ENCODE measurements at regions not wholly inside any gene's neighbourhood (a gene's known extent, or its start where the extent isn't known, plus 50 kb on each side); places are given as distances from the start of the nearest gene placed in this dataset.

- TF ChIP-seq, protein P1, sequence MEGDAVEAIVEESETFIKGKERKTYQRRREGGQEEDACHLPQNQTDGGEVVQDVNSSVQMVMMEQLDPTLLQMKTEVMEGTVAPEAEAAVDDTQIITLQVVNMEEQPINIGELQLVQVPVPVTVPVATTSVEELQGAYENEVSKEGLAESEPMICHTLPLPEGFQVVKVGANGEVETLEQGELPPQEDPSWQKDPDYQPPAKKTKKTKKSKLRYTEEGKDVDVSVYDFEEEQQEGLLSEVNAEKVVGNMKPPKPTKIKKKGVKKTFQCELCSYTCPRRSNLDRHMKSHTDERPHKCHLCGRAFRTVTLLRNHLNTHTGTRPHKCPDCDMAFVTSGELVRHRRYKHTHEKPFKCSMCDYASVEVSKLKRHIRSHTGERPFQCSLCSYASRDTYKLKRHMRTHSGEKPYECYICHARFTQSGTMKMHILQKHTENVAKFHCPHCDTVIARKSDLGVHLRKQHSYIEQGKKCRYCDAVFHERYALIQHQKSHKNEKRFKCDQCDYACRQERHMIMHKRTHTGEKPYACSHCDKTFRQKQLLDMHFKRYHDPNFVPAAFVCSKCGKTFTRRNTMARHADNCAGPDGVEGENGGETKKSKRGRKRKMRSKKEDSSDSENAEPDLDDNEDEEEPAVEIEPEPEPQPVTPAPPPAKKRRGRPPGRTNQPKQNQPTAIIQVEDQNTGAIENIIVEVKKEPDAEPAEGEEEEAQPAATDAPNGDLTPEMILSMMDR (IDR thresholded peaks at IDR 0.05; ENCODE audit: borderline replicate concordance, insufficient read depth, low read depth, low read length) = no peak
- H3K4me3 ChIP-seq (ENCODE audit: low read depth, low read length) = no peak overlapping the region
Observed at GRCh38 chr10:113982296-113982695, 61.4 kb upstream of the ADRB1 start.

- TF ChIP-seq, protein P1 (IDR thresholded peaks at IDR 0.05; ENCODE audit: borderline replicate concordance, insufficient read depth, low read depth, low read length) = no peak
- H3K4me3 ChIP-seq (ENCODE audit: low read depth, low read length) = no peak overlapping the region
Observed at GRCh38 chr10:113982769-113983168, 60.9 kb upstream of the ADRB1 start.

GRCh38 chr10:113983552-113983951 lies 60.1 kb upstream of the ADRB1 start:
- TF ChIP-seq, protein P1 (IDR thresholded peaks at IDR 0.05; ENCODE audit: borderline replicate concordance, insufficient read depth, low read depth, low read length) = no peak

DNA sequence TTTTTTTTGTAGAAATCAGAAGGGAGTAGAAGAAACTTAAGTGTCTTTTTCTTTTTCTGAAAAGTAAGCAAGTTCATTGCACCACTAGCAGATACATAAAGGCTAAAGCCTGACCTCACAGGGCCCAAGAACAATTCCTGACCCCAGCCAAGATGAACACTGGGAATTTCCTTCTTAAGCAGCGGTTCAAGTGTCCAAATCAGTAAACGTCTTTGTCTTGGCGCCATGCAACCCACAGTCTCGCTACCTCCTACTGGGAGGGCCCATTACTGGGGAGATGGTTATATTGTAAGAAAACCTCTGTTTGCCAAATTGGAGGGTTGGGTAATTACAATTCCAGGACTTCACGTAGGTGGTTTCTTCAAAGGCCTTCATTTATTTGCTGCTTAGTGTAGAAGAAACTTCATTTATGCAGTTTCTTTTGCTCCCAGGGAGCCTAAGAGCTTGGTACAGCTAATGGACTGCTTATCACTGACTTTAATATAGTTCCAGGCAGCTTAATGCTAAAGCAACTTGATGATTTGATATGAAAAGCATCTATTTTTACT lies 58.3 kb upstream of the ADRB1 start:
- TF ChIP-seq, protein P1 (IDR thresholded peaks at IDR 0.05; ENCODE audit: borderline replicate concordance, insufficient read depth, low read depth, low read length) = no peak
- no peak overlapping the region for H3K4me3 ChIP-seq (ENCODE audit: low read depth, low read length)

More at GRCh38 chr10:113983552-113983951, 60.1 kb upstream of the ADRB1 start:
- no peak overlapping the region for H3K4me3 ChIP-seq (ENCODE audit: low read depth, low read length)

DNA sequence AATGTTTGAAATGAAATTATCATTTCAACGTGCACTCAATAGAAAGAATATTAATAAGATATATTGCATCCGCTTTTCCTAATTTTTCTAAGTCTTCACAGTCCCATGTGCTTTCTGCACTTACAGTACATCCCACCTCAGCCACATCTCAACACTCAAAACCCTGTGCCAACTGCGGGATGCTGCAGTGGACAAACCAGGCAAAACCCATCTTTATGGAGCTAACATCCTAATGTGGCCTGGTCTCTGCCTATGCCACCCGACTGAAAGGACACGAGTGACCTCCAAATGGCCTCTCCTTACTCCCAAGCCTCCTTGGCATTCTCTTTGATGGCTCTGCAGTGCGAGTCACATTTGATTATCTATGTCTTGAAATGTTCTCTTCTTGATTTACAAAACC lies 57.4 kb upstream of the ADRB1 start:
- TF ChIP-seq, protein P1 (IDR thresholded peaks at IDR 0.05; ENCODE audit: borderline replicate concordance, insufficient read depth, low read depth, low read length) = no peak
- H3K4me3 ChIP-seq (ENCODE audit: low read depth, low read length) = no peak overlapping the region

GRCh38 chr10:113987156-113987555 lies 56.5 kb upstream of the ADRB1 start:
- H3K4me3 ChIP-seq (ENCODE audit: low read depth, low read length) = no peak overlapping the region
- TF ChIP-seq, protein P1 (IDR thresholded peaks at IDR 0.05; ENCODE audit: borderline replicate concordance, insufficient read depth, low read depth, low read length) = no peak

- H3K4me3 ChIP-seq (ENCODE audit: low read depth, low read length) = no peak overlapping the region
- TF ChIP-seq, protein P1 (IDR thresholded peaks at IDR 0.05; ENCODE audit: borderline replicate concordance, insufficient read depth, low read depth, low read length) = no peak
Observed at GRCh38 chr10:113987805-113988204, 55.9 kb upstream of the ADRB1 start.

All from GM12875 (cell line).